H54 (cell line): ENCODE measurements at regions not wholly inside any gene's neighbourhood (a gene's known extent, or its start where the extent isn't known, plus 50 kb on each side); places are given as distances from the start of the nearest gene placed in this dataset.
"Not testable (repeated sequence)": the region's sequence is repeated elsewhere in the genome, so short reads cannot be mapped to it uniquely, and the experiment has no call there.

Experiments
- DNase-seq: peaks from one replicate; pipeline ENCODE4 v3.0.0; 2011; ENCODE audit warnings: low spot score, mixed read lengths; ENCODE audit not compliant: insufficient read length
- FAIRE-seq: peaks from 3 replicates; lab custom pipeline; 2011; peaks lifted over from hg19 to GRCh38; lab: Jason Lieb, UNC
- POLR2A ChIP-seq: IDR thresholded peaks from 2 replicates; pipeline ENCODE4 v1.6.1; 2011; ENCODE audit warnings: low read depth, mild to moderate bottlenecking, low read length

GRCh38 chr4:107492566-107492965, 227.5 kb downstream of the PAPSS1 start:
- no peak for TF ChIP-seq POLR2A
- DNase-seq (no peak), FAIRE-seq (no peak)

DNA sequence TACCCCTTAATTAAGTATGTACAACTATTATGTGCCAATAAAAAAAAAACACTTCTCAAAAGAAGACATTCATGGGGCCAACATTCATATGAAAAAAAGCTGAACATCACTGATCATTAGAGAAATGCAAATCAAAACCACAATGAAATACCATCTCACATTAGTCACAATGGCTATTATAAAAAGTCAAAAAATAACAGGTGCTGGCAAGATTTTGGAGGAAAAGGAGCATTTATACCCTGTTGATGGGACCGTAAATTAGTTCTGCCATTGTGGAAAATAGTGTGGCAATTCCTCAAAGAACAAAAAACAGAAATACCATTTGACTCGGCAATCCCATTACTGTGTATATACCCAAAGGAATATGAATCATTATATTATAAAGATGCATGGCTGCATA, 229.9 kb downstream of the PAPSS1 start:
- TF ChIP-seq POLR2A: no peak
- FAIRE-seq (no peak), DNase-seq (no peak)

GRCh38 chr4:107483621-107484020, 236.4 kb downstream of the PAPSS1 start:
- not testable (repeated sequence) for DNase-seq, FAIRE-seq

- DNase-seq (no peak), FAIRE-seq (no peak)
- no peak for TF ChIP-seq POLR2A
Observed at GRCh38 chr4:107482546-107482945, 237.5 kb downstream of the PAPSS1 start.

DNA sequence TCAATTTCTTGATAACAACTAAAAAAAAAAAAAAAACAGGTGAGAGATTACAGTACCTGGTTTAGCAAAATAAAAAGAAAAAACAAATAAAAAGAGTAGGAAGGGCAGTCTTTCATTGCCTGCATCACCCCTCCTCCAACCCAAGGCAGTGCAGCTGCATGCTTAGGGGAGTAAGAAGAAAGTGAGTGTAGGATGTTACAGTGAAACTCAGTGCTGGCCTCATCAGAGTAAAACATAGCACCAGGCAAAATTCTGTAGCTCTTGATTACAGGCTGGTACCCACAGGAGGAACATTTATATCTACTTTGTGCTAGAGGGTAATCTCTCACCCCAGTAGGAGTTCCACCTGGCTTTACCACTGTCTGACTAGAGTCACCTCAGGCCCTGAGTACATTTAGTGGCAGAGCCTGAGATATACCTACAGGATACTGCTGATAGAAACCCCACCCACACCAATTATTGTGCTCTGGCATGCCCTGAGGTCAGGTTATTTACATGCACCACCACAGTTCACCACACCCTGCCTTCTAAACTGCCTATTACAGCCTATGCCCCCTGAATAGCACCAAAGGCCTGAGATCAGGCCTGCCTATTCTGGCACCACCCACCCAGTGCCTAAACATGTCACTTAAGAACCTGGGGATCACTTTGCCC, 241.6 kb downstream of the PAPSS1 start:
- DNase-seq: no peak
- TF ChIP-seq POLR2A: no peak
- FAIRE-seq: no peak

DNA sequence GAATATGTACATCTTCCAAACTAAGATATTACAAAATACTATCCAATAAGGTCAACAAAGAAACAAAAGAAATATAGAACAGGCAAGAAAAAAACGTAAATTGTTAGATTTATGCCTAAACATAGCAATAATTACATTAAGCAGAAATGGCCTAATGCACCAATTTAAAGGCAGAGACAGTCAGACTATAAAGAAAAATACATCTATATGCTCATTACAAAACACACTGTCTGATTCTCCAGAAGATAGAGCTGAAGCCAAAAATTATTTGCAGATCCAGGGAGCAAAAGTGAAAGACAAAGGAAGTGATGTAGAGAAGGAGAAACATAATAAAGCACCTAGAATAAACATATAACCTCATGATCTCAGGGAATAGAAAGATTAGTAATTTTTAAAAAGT, 246.9 kb downstream of the PAPSS1 start:
- no peak for TF ChIP-seq POLR2A
- FAIRE-seq: no peak
- DNase-seq: no peak

- FAIRE-seq (no peak), DNase-seq (no peak)
- TF ChIP-seq POLR2A: no peak
Observed at GRCh38 chr4:107472265-107472948, 247.6 kb downstream of the PAPSS1 start.

GRCh38 chr4:107470173-107470572, 249.9 kb downstream of the PAPSS1 start:
- no peak for DNase-seq
- TF ChIP-seq POLR2A: no peak

DNA sequence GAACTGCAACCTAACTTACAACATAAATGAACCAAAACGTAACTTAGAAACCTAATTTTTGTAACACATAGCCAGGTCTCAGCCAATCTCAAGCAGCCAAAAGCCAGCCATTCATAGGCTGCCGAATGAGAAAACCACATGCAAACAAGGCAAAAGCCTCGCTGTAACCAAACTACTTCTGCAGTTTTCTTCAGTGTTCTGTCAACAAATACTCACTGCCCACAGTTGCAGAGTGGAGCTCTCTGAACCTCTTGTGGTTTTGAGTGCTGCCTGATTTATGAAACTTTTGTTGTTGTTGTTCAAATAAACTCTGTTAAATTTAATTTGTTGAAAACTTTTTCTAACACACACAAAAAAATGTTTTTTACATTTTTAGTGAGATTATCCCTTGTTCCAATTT, 251.2 kb downstream of the PAPSS1 start:
- no peak for TF ChIP-seq POLR2A
- DNase-seq (no peak), FAIRE-seq (no peak)

More at GRCh38 chr4:107470173-107470572, 249.9 kb downstream of the PAPSS1 start:
- no peak for FAIRE-seq

DNA sequence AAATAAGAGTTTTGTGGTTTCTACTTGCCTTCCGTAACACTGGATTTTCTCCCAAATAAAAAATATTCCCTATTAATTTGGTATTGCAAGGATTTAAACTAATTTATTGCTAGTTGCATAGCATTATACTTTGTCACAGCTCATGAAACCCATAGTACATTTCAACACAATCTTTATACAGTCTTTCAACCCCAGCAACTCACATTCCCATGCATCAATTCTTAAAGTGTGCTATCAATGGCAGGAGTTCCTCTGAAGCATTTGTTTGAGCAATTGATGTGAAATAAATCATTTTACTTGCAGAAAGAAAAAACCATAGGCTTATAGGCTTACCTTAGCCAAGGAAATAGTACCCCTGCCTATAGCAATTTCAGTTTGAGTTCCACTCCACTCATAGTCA, 251.9 kb downstream of the PAPSS1 start:
- FAIRE-seq (no peak), DNase-seq (no peak)
- no peak for TF ChIP-seq POLR2A

DNA sequence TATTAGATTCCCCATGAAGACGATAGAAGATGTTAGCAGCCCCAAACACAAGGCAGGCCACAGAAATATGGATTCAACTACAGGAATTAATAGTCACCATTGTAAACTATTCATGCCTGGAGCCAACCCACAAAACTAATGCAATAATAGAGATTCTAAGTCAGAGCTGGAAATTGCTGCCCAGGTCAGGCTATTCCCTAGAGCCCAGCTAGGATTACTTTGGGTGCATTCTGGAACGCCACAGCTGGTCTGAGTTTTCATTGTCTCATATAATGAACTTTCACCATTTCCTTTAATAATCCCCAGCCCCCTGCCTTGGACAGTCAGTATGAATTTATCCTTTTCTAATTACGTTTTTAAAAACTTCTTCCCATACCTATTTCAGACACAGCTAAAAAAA, 252.6 kb downstream of the PAPSS1 start:
- DNase-seq: no peak
- no peak for FAIRE-seq
- TF ChIP-seq POLR2A: no peak

GRCh38 chr4:107458194-107458593, 261.8 kb downstream of the PAPSS1 start:
- no peak for DNase-seq
- no peak for TF ChIP-seq POLR2A
- FAIRE-seq: no peak

- TF ChIP-seq POLR2A: no peak
- FAIRE-seq: no peak
- no peak for DNase-seq
Observed at GRCh38 chr4:107453987-107454386, 266.0 kb downstream of the PAPSS1 start.

DNA sequence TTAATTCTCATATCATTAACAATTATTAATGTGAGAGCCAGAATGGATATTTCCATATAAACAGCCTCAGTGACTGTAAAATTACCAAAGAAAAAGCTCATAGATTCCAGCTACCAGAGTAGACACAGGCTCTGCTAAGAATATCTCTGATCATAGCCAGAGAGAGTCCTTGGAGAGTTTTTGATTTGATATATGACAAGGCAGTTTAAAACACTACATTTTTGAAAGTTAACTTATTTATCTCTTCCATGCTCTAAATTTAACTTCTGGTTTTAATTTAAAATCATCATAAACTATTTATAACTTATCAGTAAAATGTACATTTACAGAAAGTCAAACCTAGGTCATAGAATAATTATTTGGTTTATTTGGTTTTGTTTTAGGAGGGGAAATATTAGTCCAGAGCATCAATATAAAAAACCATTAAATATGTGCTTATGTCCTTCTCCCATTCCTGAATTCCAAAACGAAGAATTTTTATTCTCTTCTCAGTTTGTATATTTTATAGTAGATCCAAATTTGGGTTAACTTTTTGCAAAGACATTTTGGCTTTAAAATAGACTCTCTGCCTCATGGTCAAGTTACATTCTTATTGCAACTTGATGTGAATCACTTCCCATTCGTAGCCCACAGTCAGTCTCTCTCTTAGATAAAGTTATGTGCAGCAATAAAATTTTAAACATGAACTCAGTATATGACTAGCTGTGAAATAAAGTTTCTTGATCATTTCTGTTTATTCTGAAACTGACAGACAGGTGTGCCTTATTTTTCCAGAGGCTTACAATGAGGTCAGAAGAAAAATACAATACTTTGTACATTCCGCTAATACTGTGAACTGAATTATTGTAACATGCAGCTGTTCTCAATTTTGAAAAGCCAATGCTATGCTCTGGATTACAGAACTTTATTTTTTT, 267.1 kb downstream of the PAPSS1 start:
- DNase-seq (no peak), FAIRE-seq (no peak)

More for the DNA sequence above, 267.1 kb downstream of the PAPSS1 start:
- TF ChIP-seq POLR2A: no peak
